SH-SY5Y (cell line): ENCODE measurements at regions not wholly inside any gene's neighbourhood (a gene's known extent, or its start where the extent isn't known, plus 50 kb on each side); places are given as distances from the start of the nearest gene placed in this dataset.

ENCODE experiments used
- GATA2 ChIP-seq: IDR thresholded peaks from 2 replicates; pipeline ENCODE4 v1.6.1; 2011; ENCODE audit warnings: mild to moderate bottlenecking, low read depth, low read length
- GATA3 ChIP-seq: IDR thresholded peaks from 2 replicates; pipeline ENCODE4 v1.6.1; 2011; ENCODE audit warnings: low read depth, mild to moderate bottlenecking, low read length, moderate library complexity

- TF ChIP-seq GATA3: no peak
- no peak for TF ChIP-seq GATA2
Measured at GRCh38 chr15:29398907-29399306, 129.3 kb upstream of the NSMCE3 start.

GRCh38 chr15:29396176-29396811 lies 126.7 kb upstream of the NSMCE3 start:
- no peak for TF ChIP-seq GATA2
- no peak for TF ChIP-seq GATA3

DNA sequence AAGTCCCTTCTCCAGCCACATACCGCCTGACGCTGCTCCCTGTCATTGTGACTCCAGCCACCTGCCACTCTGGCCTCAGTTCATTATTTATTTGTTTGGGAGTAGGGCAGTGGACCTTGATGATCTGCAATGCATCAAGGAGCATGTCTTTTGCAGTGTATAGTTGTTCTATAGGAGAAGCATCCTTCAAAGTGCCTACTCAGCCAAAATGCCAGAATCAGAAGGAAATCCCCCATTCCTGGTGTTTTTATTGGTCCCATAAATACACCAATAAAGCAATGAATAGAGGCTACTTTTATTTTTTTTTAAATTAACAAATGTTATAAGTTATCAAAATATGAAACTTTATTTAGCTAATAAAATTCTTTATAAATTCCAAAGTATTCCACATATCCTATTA lies 123.8 kb upstream of the NSMCE3 start:
- no peak for TF ChIP-seq GATA2
- TF ChIP-seq GATA3: no peak

- TF ChIP-seq GATA2: no peak
- TF ChIP-seq GATA3: no peak
Measured at GRCh38 chr15:29392358-29392757, 122.7 kb upstream of the NSMCE3 start.

DNA sequence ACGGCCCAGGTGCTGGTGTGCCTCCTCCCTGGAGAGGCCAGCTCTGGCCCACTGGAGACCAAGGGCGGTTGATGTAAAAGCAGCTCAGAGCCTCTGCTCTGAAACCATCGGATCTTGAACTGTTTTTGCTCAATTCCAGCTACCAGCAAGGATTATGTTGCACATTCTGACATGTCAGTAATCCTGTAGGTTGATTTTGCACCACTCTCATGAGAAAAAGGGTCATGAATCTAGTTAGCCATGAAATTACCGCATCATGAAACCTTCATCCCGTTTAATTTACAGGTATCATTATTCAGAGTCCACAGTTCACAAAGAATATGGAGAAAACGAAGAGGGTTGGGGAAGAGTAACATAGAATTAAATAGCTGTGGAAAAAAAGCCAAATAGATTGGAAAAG lies 120.4 kb upstream of the NSMCE3 start:
- TF ChIP-seq GATA3 (no peak), GATA2 (no peak)

- TF ChIP-seq GATA2: no peak
- no peak for TF ChIP-seq GATA3
Measured at GRCh38 chr15:29386523-29386922, 116.9 kb upstream of the NSMCE3 start.

DNA sequence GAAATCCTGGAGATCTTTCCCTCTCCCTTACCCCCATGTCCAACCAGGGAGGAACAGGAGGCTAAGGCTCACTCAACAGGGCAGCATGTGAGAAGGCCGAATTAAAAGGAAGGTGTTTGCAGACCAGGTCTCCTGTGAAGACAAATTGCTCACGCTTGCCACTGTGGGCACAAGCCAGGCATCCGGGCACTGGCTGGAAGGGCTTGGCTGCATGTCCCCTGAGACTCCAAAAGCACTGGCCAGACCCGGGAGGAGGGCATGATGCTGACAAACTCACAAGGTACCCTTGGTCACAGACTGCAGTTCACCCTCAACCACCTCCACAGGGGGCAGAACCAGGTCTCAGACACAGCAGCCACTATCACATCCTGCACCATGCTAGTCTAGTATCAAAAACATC lies 113.7 kb upstream of the NSMCE3 start:
- TF ChIP-seq GATA2 (no peak), GATA3 (no peak)

GRCh38 chr15:29382862-29383261 lies 113.2 kb upstream of the NSMCE3 start:
- no peak for TF ChIP-seq GATA2

DNA sequence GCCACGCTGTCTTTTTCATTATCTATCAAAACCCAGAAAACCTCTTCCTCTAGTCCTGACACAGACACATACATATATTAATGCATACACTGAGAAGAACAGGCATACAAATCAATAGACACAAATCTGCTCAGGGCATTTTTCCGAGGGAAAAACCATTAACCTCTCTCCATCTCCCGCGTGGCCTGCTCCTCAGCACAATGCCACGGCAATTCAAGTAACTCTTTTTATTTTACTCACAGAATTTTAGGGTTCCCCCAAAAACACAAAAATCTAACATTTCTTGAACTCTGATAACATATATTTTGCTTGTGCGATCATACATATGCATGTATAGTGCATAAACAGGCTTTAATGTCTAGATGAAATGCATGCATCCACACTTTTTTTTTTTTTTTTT lies 110.8 kb upstream of the NSMCE3 start:
- TF ChIP-seq GATA3 (no peak), GATA2 (no peak)

GRCh38 chr15:29379647-29380046 lies 110.0 kb upstream of the NSMCE3 start:
- TF ChIP-seq GATA2: no peak
- TF ChIP-seq GATA3: no peak

- TF ChIP-seq GATA2: no peak
- no peak for TF ChIP-seq GATA3
Measured at GRCh38 chr15:29377161-29377560, 107.5 kb upstream of the NSMCE3 start.

GRCh38 chr15:29376590-29376989 lies 107.0 kb upstream of the NSMCE3 start:
- TF ChIP-seq GATA2: no peak
- TF ChIP-seq GATA3: no peak

DNA sequence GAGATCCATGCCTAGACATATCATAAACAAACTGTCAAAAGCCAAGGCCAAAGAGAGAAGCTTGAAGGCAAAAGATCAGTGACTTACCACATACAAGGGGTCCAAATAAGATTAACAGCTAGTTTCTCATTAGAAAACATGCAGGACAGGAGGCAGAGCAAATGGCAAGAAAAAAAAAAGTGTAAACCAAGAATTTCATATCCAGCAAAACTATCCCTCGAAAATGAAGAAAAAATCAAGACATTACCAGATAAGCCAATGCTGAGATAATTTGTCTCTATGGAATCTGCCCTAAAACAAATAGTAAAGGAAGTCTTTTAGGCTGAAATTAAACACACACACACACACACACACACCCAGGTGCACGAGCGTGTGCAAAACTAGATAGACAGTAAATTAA lies 99.6 kb upstream of the NSMCE3 start:
- TF ChIP-seq GATA3: no peak
- TF ChIP-seq GATA2: no peak

DNA sequence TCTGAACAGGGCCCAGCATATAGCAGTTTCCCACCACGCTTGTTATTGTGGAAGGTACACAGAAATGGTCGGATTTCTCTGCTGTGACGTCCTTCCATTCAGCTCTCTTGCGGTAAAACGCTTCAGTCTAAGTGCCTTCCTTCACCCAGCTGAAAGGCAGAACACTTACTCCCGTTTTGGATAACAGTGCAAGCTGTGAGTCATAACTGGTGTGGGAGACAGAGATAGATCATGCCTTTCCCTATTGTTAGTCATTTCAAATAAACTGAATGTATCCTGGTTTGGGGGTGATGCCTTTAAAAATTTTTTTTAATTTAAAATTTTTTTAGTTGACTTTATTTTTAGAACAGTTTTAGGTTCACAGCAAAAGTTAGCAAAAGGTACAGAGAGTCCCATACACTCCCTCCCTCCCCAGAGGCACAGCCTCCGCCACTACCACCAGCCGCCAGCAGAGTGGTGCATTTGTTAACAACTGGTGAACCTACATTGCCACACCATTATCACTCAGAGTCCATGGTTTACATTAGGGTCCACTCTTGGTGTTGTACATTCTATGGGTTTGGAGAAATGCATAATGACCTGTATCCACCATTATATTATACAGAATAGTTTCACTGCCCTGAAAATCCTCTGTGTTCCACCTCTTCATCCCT lies 94.9 kb upstream of the NSMCE3 start:
- TF ChIP-seq GATA3 (no peak), GATA2 (no peak)

DNA sequence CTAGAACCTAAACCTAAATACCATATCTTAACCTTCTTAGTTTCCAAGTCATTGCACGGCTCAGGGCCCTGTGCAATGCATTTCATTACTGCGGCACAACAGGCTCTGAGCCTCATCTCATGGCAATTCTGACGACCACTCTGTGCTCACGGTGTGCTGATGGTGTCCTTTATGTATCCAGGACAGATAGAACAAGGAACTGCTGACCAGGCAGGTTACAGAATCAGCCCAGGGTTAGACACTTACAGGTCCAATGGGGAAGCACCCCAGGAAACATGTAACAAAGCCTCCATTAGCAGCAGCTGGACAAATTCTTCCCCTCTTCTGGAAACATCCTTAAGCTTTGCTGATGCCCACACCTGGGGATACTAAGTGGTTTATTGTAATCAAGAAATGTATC lies 91.9 kb upstream of the NSMCE3 start:
- TF ChIP-seq GATA2: no peak
- no peak for TF ChIP-seq GATA3
